Stimulated activated CD4-positive, alpha-beta T cell treated with anti-CD3 and anti-CD28 coated beads, TNF-alpha, amount 100 ng/mL, for 24 hours (primary cell): ENCODE measurements at regions not wholly inside any gene's neighbourhood (a gene's known extent, or its start where the extent isn't known, plus 50 kb on each side); places are given as distances from the start of the nearest gene placed in this dataset.

Source experiments
- DNase-seq, 3 experiments: peaks; one replicate each; pipeline ENCODE4 v3.0.0-alpha.2; 2020; ENCODE audit warnings: low read depth in 3 of 3

DNA sequence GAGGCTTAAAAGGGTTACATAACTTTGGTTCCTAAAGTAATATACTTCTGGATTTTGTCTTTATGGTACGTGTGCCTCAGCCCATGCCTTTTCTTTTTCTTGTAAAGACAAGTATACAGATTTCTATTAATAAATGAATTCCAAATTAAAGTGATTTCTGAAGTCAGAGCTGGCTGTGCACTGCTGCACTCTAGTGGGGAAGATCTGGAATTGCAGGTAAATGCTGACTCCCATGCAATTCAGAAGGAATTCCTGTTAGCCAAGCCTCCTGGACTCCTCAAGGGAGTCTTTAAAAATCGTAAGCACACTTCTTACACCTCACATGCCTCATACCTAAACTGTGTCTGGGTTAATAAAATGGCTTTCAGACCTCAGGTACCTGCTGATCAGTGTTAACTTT, 118.4 kb upstream of the SLC7A1 start:
- DNase-seq: no peak

DNA sequence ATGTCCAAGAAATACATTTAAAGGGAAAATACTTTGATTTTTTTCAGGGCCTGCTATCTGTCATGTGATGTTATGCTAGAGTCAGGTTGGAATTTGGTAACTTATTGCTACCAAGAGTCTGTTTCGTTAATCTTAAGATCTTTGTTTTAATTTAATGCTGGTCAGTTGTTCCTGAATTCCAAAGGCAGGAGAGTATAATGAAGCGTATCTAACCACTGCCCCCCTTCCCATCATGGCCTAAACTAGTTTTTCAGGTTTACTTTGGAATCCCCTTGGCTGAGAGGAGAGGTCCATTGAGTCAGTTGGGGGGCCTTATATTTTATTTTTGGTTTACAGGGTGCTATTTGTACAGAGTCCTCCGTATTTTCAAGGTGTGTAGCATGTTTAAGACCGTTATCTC, 116.3 kb upstream of the SLC7A1 start:
- no peak for DNase-seq

DNA sequence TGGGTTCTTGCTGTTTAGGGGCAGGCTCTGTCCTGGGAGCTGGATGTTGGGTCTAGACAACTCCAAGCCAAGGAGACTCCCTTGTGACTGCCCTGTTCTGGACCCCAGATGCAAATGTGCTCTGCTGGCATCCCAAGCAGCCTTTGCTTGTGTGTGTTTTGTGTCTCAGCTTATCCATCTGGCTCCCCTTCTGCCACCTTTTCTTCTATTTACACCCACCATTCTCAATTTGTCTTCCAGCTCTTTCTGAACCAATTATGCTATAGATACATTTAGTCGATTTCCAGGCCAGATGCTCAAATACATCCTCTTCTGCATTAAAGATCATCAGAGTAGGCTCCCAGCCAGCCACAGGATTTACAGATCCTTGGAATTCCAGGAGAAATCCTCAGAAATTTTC, 115.0 kb upstream of the SLC7A1 start:
- no peak for DNase-seq

DNA sequence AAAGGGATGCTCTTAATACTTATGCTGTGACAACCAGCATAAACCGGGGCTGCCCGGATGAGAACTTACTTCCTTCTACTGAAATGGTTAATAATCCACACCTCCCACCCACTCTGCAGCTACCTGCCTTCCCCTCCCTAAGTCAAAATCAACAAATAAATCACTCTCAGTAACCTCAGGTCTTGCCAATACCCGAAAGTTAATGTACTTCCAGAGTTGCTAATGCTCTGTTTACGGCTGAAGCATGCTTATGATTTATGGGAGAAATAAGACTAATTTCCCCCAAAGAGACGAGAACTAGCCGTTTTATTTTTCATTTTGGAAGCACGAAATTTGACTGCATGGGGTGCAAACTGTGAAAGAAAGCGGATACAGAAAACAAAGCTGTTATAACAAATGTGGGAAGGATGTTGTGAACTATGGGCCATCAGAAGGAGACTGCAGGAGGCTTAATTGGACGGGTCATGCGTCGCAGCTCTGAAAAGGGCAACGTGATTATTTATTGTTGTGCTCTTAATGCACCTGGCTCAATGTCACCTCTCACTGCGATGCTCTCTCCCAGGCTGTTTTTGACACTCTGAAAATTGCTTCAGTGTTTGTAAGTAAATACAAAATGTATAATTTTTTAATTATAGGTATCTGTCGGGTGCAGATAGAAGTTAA, 114.0 kb upstream of the SLC7A1 start:
- DNase-seq: no peak

DNA sequence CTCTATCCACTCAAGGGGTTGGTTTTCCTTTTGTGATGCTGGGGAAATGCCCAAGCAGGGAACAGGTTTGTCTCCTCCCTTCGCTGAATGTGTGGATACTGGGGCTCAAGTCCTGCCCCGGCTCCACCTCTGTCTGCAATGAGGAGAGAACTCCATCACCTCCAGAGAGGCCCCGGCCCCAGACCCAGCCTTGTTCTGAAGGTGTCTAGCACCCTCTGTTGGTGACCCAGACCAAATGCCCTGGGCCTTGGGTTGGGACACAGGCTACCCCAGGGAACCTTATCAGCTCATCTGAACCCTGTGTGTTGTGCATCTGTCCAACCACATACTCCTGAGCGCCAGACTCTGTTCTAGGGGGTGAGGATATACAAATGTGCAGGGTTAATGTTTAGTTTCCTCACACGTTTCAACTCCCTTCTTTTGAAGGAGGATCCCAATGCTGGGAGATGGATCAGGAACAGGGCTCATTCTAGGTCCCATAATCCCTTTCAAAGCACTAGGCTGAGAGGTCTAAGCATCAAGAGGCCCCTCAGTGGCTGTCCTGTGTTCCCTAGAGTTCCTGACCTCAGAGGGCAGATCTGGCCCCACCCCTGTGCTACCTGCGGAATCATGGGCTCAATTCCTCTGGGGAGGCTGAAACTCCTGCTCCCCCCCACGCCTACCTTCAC, 112.5 kb upstream of the SLC7A1 start:
- DNase-seq: peak in 2 of 3 experiments; percentile 38 to 43

DNA sequence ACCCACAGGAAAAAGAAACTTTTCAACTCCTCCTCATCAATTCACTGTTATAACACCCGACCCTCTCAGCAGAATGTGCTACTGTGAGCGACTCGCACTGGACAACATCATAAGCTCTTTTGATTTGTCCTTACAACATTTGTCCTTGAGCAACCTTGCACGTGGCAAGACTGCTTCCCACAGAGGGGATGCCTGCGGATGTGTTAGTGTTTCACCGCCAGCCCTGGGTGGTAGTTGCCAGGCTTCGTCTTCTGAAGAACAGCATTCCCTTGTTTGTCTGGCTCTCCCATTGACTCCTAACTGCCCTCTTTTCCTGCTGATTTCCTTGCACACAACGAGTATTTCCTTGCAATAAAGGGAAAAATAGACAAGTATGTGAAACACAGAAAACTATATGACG, 111.4 kb upstream of the SLC7A1 start:
- no peak for DNase-seq

DNA sequence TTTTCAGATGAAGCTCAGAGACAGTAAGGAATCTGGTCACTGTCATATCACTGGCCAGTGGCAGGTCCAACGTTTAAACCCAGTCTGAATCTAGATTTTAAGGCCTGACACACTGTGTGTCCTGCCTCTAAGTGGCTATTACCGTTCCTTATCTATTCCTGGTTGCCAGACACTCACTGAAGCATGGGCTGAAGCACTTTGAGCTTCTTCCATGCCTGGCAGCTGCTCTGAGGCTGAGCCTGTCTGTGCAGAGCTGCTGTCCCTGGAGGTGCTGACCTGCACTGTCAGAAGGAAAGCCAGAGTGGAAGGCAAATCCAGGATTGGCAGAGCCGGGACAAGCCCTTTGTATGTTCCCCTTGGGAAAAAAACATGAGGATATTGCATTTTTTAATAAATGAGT, 109.2 kb upstream of the SLC7A1 start:
- no peak for DNase-seq

DNA sequence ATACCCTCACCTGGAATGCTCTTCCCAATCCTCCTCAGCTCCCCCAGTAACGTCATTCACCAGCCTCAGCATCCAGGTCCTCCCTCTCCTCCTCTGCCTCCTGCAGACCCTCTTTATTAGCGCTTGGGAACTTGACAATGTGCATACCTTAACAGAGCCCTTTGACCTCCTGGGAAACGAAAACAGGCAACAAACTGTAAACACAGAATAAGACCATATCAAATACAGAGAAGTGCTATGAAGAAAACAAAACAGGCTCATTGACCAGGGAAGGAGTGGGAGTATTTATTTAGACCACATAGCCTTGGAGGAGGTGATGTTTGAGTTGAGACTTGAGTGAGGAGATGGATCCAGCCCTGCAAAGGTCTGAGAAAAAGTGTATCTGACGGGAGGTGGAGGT, 107.9 kb upstream of the SLC7A1 start:
- no peak for DNase-seq

DNA sequence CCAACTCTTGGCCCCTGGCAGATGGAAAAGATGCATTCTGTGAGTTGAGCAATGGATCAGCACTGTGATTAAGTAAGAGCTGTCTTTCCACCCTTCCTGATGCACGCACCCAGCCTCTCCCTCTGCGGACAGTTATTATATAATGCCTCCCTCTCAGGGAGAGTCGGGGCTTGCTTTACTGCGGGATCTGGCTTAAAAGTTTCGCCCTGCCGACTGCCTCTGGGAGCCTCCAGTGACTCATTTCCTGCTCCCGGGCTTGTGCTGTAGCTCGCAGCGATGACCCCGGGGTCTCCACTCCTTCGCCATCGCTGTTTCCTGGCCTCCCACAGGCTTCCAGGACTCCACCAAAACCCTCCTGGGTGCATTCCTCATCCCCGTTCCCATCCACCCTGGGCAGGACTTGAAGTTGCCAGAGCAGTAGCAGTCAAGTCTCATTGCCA, 107.4 kb upstream of the SLC7A1 start:
- no peak for DNase-seq

DNA sequence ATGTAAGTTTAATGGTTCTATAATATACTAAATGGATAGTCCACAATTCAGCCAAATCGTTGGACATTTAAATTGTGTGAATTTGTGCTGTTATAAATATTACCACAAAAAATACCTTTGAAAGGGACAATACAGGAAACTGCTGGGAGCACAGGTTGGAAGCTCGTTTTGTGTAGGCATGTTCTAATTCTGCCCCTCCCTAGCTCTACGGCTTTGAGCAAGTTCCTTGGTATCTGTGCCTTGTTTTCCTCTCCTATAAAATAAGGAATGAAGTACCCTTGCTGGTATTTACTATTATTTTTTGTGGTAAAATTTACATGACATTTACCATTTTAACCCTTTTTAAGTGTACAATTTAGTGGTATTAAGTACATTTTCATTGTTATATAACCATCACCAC, 102.6 kb upstream of the SLC7A1 start:
- no peak for DNase-seq

DNA sequence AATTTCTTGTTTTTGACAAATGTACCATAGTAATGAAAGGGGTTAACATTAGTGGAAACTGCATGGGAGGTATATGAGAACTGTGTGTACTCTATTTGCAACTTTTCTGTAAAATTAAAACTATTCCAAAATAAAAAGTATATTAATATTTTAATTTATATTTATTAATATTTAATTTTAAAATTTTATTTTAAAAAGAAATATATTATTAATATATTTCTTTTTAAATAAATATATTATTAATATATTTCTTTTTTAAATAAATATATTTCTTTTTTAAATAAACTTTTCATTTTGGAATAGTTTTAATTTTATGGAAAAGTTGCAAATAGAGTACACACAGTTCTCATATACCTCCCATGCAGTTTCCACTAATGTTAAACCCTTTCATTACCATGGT, 101.1 kb upstream of the SLC7A1 start:
- DNase-seq: no peak

DNA sequence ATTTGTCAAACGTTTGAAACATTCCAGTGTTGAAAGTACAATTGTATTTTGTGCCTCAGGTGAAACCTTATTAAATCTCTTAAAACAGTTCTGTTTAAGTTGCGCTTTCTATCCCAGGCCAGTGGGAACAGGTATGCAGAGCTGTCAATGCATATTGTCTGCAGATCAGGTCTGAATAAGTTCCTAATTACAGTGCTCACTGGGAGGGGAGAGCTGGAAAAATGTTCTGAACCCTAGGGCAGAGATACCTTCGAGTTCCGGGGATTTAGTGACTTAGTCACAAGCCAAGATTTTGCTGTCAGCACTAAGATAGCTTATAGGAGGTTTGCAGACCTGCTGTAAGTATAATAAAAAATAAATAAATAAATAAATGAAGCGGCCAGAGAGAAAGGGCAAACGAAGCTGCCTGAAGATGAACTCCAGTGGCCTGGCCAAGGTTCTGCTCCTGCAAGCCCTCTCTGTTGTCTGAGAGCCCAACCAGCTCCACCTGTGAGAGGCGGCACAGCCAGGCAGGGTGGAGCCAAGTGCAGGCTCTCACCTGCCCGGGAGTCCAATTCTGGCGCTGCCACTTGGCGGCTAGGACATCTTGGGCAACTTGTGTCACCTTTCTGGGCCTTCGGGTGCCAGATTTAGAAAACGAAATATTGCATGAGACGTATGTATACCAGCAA, 97.9 kb upstream of the SLC7A1 start:
- no peak for DNase-seq

DNA sequence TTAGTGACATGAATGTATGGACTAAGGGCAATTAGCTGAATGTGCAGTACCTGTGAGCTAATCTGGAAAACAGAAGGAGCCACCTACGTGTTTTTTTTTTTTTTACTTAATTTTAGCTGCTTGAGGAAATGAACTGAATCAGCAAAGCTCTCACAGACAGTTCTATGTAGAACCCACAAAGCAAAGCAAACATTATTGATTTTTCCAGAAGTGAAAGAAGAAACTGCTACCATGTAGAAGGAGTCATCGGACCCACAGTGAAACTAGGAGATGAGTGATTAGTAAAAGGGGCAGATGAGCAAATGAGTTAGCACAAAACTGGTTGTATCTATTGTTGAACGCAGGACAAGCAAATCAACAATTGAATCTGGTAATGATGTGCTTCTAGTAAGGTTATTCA, 94.1 kb upstream of the SLC7A1 start:
- DNase-seq: no peak

DNA sequence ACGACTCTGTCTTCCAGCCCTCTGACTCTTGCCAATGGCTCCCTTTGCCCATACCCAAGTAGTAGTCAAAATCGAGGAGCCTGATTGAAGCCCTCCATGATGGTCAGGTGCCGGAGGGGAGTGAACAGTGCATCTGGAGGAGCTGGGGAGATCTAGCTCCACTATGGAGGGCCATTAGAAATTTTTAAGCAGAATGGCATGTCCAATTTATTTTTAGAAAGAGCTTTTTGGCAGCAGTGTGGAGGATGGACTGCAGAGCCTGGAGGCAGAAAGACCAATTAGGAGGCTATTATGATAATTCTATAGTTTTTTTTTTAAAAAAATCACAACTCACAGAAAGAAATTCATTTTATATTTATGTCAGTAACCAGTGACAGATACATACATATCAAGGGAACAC, 92.7 kb upstream of the SLC7A1 start:
- DNase-seq: no peak

DNA sequence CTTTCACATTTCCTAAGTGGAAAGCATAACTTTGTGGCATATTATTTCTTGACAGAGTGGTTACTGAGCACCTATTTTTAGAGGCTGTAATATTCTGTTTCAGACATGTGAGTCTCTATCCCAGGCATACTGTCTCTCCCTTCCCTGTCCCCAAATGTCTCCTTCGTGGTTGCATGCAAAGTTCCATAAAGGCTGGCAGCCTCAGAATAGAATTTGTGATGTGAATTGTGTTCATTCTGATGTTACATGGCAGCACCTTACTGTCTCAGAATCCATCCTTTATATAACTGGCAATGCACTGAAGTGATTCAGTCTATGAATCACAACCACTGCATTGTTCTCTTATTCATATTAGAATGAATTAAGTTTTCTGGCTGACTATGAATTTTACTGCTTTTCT, 89.0 kb upstream of the SLC7A1 start:
- no peak for DNase-seq

DNA sequence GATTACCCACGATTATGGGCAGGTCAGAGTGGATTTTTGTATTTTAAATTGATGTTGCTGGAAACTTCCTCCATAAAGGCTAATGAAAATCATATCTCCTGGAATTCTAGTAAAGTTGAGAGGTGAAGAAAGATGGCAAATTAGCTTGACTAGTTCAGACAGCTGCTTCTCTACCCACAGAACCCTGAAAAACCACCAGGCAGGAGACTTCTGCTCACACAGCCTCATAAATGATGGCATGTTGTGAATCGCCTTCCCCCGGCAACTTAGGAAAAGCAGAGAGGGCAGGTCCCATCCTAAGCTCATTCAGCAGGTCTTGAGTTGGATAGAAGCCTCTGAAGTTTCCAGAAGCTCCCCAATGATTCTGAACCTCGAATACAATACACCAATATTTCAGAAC, 87.6 kb upstream of the SLC7A1 start:
- no peak for DNase-seq

DNA sequence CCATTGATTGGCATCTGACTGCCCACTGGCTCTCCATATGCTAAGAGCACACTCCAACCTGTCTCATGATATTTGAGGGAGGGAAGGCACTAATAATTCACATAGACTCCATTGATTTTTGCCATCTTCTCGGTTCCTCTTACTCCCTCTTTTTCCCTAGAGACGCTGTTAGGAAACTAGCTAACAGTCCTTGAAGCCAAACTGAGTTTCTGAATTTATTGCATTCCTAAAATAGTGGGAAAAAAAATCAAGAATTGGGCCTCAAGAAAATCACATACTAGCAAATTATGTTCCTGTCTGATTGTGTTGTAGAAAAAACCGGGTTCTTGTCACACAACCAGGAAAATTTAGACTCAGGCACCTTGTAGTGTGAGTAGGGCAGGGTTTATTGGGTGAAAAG, 86.4 kb upstream of the SLC7A1 start:
- DNase-seq: no peak

DNA sequence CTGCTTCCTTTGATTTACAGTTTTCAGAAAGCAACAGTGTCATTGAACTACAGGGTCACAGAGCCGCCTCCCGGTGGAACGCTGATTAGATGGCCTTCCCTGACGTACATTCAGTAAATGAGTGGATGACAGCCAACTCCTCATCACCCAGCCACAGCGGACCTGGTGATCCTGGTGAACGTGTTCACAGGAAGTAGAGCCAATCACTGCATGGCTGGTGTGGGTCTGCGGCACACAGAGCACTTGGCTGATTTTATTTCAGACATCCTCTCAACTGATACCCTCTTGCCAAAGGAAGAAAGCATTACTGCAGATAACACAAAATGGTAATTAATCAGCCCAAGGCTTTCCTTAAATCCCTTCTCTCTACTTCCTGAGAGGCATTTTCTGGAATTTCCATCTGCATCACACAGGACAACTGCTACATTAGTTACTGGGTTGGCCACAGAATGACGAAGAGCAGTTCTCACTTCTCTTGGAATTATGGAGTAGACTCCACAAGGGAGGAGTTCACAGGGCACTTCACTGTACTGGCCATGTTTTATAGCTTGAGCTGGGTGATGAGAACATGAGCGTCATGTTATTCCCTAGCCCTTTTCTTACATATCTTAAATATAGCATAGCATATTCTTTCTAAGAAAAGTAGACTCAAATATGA, 84.0 kb upstream of the SLC7A1 start:
- no peak for DNase-seq

DNA sequence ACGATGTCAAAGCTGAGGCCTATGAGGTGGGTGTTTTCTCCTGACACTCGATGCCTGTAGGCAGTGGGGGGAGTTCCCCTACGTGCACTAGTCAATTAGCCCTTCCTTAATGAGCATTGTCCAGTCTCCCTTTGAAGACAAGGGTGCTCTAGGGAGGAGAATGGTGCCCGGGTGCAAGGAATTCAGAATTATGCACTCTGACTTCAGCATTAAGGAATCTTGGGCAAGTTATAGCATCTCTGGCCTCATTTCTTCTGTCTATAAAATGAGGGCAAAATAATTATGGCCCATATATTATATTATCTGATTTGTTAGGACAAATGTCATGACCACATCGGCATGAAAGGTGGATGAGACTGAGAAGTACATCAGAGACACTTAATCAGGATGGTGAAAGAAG, 82.1 kb upstream of the SLC7A1 start:
- no peak for DNase-seq

DNA sequence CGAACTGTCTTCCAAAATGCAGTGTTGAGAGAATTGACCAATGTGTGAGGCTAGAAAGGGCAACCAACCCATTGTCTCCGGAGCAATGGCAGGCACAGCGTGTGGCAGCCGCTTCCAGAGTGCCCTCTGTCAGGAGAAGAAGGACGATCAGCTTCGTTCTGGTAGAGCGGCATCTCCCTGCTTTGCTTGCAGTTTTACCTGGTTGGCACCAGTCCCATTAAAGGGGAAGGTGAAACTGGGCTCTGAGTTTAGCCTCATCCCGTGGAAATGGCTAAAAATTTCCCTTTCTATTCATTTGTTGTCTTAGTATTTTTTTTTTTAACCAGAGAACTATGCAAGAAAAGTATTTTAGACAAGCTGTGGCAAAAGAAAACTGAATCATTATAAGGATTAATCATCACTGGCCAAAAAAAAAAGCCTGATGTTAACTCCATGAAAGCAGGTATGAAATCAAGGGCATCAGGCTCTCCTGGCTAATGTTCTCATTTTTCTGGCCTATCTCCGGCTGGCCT, 81.5 kb upstream of the SLC7A1 start:
- no peak for DNase-seq

DNA sequence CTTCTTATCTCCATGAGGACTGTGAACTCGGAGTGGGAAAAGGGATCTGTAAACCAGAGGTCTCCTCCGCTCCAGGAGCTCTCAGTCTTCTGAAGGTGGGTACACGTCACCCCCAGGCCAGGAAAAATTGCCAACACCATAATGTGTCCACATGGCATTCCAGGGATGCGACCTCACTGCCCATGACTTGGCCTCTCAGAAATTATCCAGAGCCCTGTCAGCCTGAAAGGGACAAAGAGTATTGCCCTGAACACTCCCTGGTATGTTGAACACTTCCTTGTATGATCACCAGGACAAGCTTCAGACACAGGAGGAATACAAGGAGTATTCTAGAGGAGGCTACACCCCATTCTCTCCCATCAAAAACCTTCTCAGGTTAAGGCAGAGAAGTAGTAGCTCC, 81.0 kb upstream of the SLC7A1 start:
- DNase-seq: no peak

DNA sequence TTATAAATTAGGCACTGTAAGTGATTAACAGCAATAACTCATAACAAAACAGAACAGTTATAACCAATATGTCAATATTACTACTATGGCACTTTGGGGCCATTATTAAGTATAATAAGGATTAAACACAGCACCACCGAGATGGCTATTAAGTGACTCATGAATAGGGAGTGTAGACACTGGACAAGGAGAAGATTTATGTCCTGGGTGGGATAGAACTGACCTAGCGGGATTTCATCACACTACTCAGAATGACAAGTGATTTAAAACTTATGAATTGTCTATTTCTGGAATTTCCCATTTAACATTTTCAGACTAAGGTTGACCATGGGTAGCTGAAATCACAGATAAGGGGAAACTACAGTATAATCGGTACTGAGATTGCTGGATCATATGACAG, 79.0 kb upstream of the SLC7A1 start:
- DNase-seq: no peak

DNA sequence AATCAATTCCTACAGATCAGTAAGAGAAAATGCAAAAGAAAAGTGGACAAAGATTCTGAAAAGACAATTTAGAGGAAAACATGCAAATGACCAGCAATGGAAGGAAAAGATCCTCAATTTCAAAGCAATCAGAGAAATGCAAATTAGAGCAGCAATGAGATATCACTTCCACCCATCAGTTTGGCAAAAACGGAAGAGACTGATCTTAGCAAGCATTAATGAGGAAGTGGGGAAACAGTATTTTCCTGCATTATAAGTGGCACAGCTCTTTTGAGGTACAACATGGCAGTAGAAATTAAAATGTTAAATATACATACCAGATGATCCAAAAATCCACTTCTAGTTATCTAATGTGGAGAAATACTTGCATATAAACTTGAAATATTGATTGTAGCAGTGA, 69.1 kb upstream of the SLC7A1 start:
- DNase-seq: no peak
